SK-N-SH (cell line): ENCODE measurements at regions not wholly inside any gene's neighbourhood (a gene's known extent, or its start where the extent isn't known, plus 50 kb on each side); places are given as distances from the start of the nearest gene placed in this dataset.

Source experiments
- CTCF ChIA-PET: fragments of 300-600, 350-600 bp; formaldehyde crosslinking; extraction: SDS; loops from one replicate; lab custom pipeline; 2021; lab: Yijun Ruan, JAX
- POLR2A ChIA-PET: fragments of 350-600 bp; sonication (Branson Sonifier 250); formaldehyde crosslinking; extraction: SDS; loops from one replicate; lab custom pipeline; 2020; ENCODE audit warnings: antibody characterized with exemption, inconsistent platforms; lab: Yijun Ruan, JAX
- DNase-seq: peaks from one replicate; pipeline ENCODE4 v3.0.0; 2012
- H2AFZ ChIP-seq: fragments of 200-600 bp; sonication (generic); 2 replicates; pipeline ENCODE4 v1.8.1; 2016; ENCODE audit warnings: antibody characterized with exemption, mild to moderate bottlenecking, low read depth
- H3F3A ChIP-seq: fragments of 200-600 bp; sonication (generic); replicated peaks from 2 replicates; pipeline ENCODE3; 2016; ENCODE audit warnings: antibody characterized with exemption, mild to moderate bottlenecking; ENCODE audit not compliant: insufficient read depth
- H3K27ac ChIP-seq, 2 experiments: fragments of 200-500 bp in 1 of 2; fragments of 200-600 bp in 1 of 2; sonication (Bioruptor generic) in 1 of 2; sonication (generic), shearing (Covaris generic) in 1 of 2; 2 replicates each; pipeline versions ENCODE4 v1.5.1 to v1.6.1; 2014 to 2016; ENCODE audit warnings: low read depth in 2 of 2, inconsistent platforms in 1 of 2, low read length in 1 of 2, mild to moderate bottlenecking in 1 of 2, mixed read lengths in 1 of 2
- H3K27me3 ChIP-seq: fragments of 200-600 bp; sonication (generic), shearing (Covaris generic); 2 replicates; pipeline ENCODE4 v1.6.1; 2016; ENCODE audit warnings: mixed run types; ENCODE audit not compliant: insufficient read depth
- H3K36me3 ChIP-seq, 2 experiments: fragments of 200-500 bp in 1 of 2; fragments of 200-600 bp in 1 of 2; sonication (Bioruptor generic) in 1 of 2; sonication (generic) in 1 of 2; replicated peaks in 1 of 2; 2 replicates each; pipeline versions ENCODE3 to v1.5.1; 2014 to 2016; ENCODE audit warnings: low read length in 1 of 2, mild to moderate bottlenecking in 1 of 2; ENCODE audit not compliant: insufficient read depth in 2 of 2, control insufficient read depth in 1 of 2
- H3K4me1 ChIP-seq, 2 experiments: fragments of 200-500 bp in 1 of 2; fragments of 200-600 bp in 1 of 2; sonication (Bioruptor generic) in 1 of 2; sonication (generic), shearing (Covaris generic) in 1 of 2; 2 replicates each; pipeline versions ENCODE4 v1.5.1 to v1.6.1; 2014 to 2016; ENCODE audit warnings: low read depth in 1 of 2, low read length in 1 of 2, mixed run types in 1 of 2; ENCODE audit not compliant: insufficient read depth in 2 of 2, control insufficient read depth in 1 of 2
- H3K4me2 ChIP-seq: fragments of 200-600 bp; sonication (generic), shearing (Covaris generic); 2 replicates; pipeline ENCODE4 v1.6.1; 2017; ENCODE audit warnings: mixed run types
- H3K4me3 ChIP-seq, 2 experiments: fragments of 200-500 bp in 1 of 2; fragments of 200-600 bp in 1 of 2; sonication (Bioruptor generic) in 1 of 2; sonication (generic), shearing (Covaris generic) in 1 of 2; 2 replicates each; pipeline versions ENCODE4 v1.5.1 to v1.8.1; 2014 to 2016; ENCODE audit warnings: low read depth in 2 of 2, inconsistent platforms in 1 of 2, low read length in 1 of 2, mild to moderate bottlenecking in 1 of 2, mixed read lengths in 1 of 2, moderate library complexity in 1 of 2
- H3K79me2 ChIP-seq: fragments of 200-600 bp; sonication (generic); 2 replicates; pipeline ENCODE4 v1.8.1; 2017; ENCODE audit warnings: mild to moderate bottlenecking; ENCODE audit not compliant: insufficient read depth
- H3K9ac ChIP-seq: fragments of 200-600 bp; sonication (generic); 2 replicates; pipeline ENCODE4 v1.6.1; 2017; ENCODE audit warnings: mixed run types
- H3K9me2 ChIP-seq: fragments of 200-600 bp; sonication (generic); 2 replicates; pipeline ENCODE4 v1.6.1; 2017; ENCODE audit warnings: mixed run types
- H3K9me3 ChIP-seq: fragments of 200-600 bp; sonication (generic); 2 replicates; pipeline ENCODE4 v1.6.1; 2017; ENCODE audit warnings: mixed run types, mild to moderate bottlenecking, moderate library complexity
- H4K20me1 ChIP-seq: fragments of 200-600 bp; sonication (generic); 2 replicates; pipeline ENCODE4 v1.6.1; 2017; ENCODE audit warnings: mild to moderate bottlenecking, mixed run types; ENCODE audit not compliant: insufficient read depth
- ELF1 ChIP-seq: IDR thresholded peaks from 2 replicates; pipeline ENCODE4 v1.4.0; 2012
- EZH2phosphoT487 ChIP-seq: fragments of 200-600 bp; sonication (generic); IDR thresholded peaks from 2 replicates; pipeline ENCODE4 v1.6.1; 2017; ENCODE audit warnings: low read depth, mixed run types, mild to moderate bottlenecking, antibody characterized with exemption, moderate library complexity, borderline replicate concordance
- GABPA ChIP-seq: IDR thresholded peaks from 2 replicates; pipeline ENCODE4 v1.4.0; 2012; ENCODE audit warnings: low read depth, mild to moderate bottlenecking
- GATA2 ChIP-seq: sonication (generic); formaldehyde crosslinking; IDR thresholded peaks from 2 replicates; pipeline ENCODE4 v1.5.0; 2020; ENCODE audit warnings: mild to moderate bottlenecking, missing genetic modification reagents
- MXI1 ChIP-seq: IDR thresholded peaks from 2 replicates; pipeline ENCODE4 v1.6.1; 2012; ENCODE audit warnings: mild to moderate bottlenecking, low read depth, low read length, improper control_type of control experiment
- NRF1 ChIP-seq: IDR thresholded peaks from 2 replicates; pipeline ENCODE4 v1.6.1; 2012; ENCODE audit warnings: low read depth, mild to moderate bottlenecking, low read length
- RCOR1 ChIP-seq: fragments of 150-350 bp; IDR thresholded peaks from 2 replicates; pipeline ENCODE4 v1.6.1; 2017; ENCODE audit warnings: antibody characterized with exemption, low read length
- RFX5 ChIP-seq: IDR thresholded peaks from 2 replicates; pipeline ENCODE4 v1.6.1; 2012; ENCODE audit warnings: mild to moderate bottlenecking, improper control_type of control experiment, low read length
- RXRA ChIP-seq: IDR thresholded peaks from 2 replicates; pipeline ENCODE4 v1.4.0; 2012; ENCODE audit warnings: low read depth, mild to moderate bottlenecking, borderline replicate concordance
- TCF12 ChIP-seq: IDR thresholded peaks from 2 replicates; pipeline ENCODE4 v1.4.0; 2012
- TEAD4 ChIP-seq: IDR thresholded peaks from 2 replicates; pipeline ENCODE4 v1.4.0; 2012; ENCODE audit warnings: mild to moderate bottlenecking, borderline replicate concordance; ENCODE audit not compliant: insufficient read depth
- WGBS: methylation state at CpG from one replicate; pipeline ENCODE4 v1.1.6; 2017; ENCODE audit warnings: low lambda C conversion rate; 5-methylcytosine and 5-hydroxymethylcytosine counted together
- TF ChIP-seq, protein P1 (sequence below): fragments of 150-350 bp; IDR thresholded peaks from 2 replicates; pipeline ENCODE4 v1.6.1; 2016; ENCODE audit warnings: mild to moderate bottlenecking, low read depth, low read length
- TF ChIP-seq, protein P2 (sequence below): IDR thresholded peaks from 2 replicates; pipeline ENCODE4 v1.6.1; 2012; ENCODE audit warnings: mild to moderate bottlenecking, low read depth, low read length, moderate library complexity
- TF ChIP-seq, protein P3 (sequence below): IDR thresholded peaks from 2 replicates; pipeline ENCODE4 v1.4.0; 2012; ENCODE audit warnings: low read depth, borderline replicate concordance
- TF ChIP-seq, protein P4 (sequence below): IDR thresholded peaks from 2 replicates; pipeline ENCODE4 v1.4.0; 2012; ENCODE audit warnings: low read depth, borderline replicate concordance
- TF ChIP-seq, protein P5 (sequence below): IDR thresholded peaks from 2 replicates; pipeline ENCODE4; 2012

DNA sequence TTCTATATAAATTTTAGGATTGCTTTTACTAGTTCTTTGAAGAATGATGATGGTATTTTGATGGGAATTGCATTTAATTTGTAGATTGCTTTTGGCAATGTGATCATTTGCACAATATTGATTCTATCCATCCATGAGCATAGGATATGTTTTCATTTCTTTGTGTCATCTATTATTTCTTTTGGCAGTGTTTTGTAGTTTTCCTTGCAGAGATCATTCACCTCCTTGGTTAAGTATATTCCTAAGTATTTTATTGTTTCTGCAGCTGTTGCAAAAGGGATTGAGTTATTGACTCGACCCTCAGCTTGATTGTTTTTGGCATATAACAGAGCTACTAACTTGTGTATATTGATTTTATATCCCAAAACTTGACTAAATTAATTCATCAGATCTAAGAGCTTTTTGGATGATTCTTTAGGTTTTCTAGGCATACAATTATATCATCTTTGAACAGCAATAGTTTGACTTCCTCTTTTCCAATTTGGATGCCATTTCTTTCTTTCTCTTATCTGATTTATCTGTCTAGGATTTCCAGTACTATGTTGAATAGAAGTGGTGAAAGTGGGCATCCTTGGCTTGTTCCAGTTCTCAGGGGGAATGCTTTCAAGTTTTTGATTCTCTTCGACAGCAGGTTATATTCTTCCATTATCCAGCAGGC is 668.1 kb downstream of the SLC16A7 start:
- 4% methylated on average over 2 of the region's 2 CpGs for WGBS
- no peak overlapping the region for H2AFZ ChIP-seq
- H3K9me2 ChIP-seq = no peaks in the 10 kb centered on the region
- DNase-seq = no peak
- H3K9ac ChIP-seq = no peak overlapping the region
- POLR2A ChIA-PET = no interaction called here
- H3F3A ChIP-seq = no peaks in the 10 kb centered on the region
- CTCF ChIA-PET = no interaction called here
- no peaks in the 10 kb centered on the region for H3K9me3 ChIP-seq
- no peaks in the 10 kb centered on the region for H3K36me3 ChIP-seq
- no peaks in the 10 kb centered on the region for H3K27me3 ChIP-seq
- TF ChIP-seq TCF12 (no peak), GATA2 (CRISPR knock-in tag) (no peak), NRF1 (no peak), EZH2phosphoT487 (no peak), RFX5 (no peak), GABPA (no peak), ELF1 (no peak), TEAD4 (no peak), RXRA (no peak), RCOR1 (no peak), MXI1 (no peak)
- TF ChIP-seq, protein P1, sequence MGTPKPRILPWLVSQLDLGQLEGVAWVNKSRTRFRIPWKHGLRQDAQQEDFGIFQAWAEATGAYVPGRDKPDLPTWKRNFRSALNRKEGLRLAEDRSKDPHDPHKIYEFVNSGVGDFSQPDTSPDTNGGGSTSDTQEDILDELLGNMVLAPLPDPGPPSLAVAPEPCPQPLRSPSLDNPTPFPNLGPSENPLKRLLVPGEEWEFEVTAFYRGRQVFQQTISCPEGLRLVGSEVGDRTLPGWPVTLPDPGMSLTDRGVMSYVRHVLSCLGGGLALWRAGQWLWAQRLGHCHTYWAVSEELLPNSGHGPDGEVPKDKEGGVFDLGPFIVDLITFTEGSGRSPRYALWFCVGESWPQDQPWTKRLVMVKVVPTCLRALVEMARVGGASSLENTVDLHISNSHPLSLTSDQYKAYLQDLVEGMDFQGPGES = no peak
- TF ChIP-seq, protein P2, sequence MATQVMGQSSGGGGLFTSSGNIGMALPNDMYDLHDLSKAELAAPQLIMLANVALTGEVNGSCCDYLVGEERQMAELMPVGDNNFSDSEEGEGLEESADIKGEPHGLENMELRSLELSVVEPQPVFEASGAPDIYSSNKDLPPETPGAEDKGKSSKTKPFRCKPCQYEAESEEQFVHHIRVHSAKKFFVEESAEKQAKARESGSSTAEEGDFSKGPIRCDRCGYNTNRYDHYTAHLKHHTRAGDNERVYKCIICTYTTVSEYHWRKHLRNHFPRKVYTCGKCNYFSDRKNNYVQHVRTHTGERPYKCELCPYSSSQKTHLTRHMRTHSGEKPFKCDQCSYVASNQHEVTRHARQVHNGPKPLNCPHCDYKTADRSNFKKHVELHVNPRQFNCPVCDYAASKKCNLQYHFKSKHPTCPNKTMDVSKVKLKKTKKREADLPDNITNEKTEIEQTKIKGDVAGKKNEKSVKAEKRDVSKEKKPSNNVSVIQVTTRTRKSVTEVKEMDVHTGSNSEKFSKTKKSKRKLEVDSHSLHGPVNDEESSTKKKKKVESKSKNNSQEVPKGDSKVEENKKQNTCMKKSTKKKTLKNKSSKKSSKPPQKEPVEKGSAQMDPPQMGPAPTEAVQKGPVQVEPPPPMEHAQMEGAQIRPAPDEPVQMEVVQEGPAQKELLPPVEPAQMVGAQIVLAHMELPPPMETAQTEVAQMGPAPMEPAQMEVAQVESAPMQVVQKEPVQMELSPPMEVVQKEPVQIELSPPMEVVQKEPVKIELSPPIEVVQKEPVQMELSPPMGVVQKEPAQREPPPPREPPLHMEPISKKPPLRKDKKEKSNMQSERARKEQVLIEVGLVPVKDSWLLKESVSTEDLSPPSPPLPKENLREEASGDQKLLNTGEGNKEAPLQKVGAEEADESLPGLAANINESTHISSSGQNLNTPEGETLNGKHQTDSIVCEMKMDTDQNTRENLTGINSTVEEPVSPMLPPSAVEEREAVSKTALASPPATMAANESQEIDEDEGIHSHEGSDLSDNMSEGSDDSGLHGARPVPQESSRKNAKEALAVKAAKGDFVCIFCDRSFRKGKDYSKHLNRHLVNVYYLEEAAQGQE = no peak
- TF ChIP-seq, protein P3, sequence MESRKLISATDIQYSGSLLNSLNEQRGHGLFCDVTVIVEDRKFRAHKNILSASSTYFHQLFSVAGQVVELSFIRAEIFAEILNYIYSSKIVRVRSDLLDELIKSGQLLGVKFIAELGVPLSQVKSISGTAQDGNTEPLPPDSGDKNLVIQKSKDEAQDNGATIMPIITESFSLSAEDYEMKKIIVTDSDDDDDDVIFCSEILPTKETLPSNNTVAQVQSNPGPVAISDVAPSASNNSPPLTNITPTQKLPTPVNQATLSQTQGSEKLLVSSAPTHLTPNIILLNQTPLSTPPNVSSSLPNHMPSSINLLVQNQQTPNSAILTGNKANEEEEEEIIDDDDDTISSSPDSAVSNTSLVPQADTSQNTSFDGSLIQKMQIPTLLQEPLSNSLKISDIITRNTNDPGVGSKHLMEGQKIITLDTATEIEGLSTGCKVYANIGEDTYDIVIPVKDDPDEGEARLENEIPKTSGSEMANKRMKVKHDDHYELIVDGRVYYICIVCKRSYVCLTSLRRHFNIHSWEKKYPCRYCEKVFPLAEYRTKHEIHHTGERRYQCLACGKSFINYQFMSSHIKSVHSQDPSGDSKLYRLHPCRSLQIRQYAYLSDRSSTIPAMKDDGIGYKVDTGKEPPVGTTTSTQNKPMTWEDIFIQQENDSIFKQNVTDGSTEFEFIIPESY = no peak
- TF ChIP-seq, protein P4, sequence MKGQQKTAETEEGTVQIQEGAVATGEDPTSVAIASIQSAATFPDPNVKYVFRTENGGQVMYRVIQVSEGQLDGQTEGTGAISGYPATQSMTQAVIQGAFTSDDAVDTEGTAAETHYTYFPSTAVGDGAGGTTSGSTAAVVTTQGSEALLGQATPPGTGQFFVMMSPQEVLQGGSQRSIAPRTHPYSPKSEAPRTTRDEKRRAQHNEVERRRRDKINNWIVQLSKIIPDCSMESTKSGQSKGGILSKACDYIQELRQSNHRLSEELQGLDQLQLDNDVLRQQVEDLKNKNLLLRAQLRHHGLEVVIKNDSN = no peak
- TF ChIP-seq, protein P5, sequence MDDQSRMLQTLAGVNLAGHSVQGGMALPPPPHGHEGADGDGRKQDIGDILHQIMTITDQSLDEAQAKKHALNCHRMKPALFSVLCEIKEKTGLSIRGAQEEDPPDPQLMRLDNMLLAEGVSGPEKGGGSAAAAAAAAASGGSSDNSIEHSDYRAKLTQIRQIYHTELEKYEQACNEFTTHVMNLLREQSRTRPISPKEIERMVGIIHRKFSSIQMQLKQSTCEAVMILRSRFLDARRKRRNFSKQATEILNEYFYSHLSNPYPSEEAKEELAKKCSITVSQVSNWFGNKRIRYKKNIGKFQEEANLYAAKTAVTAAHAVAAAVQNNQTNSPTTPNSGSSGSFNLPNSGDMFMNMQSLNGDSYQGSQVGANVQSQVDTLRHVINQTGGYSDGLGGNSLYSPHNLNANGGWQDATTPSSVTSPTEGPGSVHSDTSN = no peak
- TF ChIP-seq, all 33 proteins: peak for 0
- Histone ChIP-seq H3K4me2 (no peak overlapping the region), H3K79me2 (no peaks in the 10 kb centered on the region), H3K4me3 (no peak overlapping the region), H3K4me1 (no peaks in the 10 kb centered on the region), H3K27ac (no peak overlapping the region), H4K20me1 (no peaks in the 10 kb centered on the region)
